IMR-90 (cell line): ENCODE measurements at regions not wholly inside any gene's neighbourhood (a gene's known extent, or its start where the extent isn't known, plus 50 kb on each side); places are given as distances from the start of the nearest gene placed in this dataset.

ENCODE experiments used
- ATAC-seq: fragments of 200-7000 bp; cut with Tn5 transposase; 2 replicates; pipeline ENCODE4 v1.9.1; 2020; ENCODE audit warnings: low read depth, mild to moderate bottlenecking, moderate library complexity
- BruUV-seq: library from RNA; stranded (reverse); fragments of 400-500 nt; replicated peaks from 2 replicates; lab custom pipeline; 2021; lab: Mats Ljungman, UMichigan
- CTCF ChIA-PET: fragments of 300-600 bp; formaldehyde crosslinking; extraction: SDS; loops from one replicate; lab custom pipeline; 2021; ENCODE audit warnings: antibody characterized with exemption; lab: Yijun Ruan, JAX
- POLR2A ChIA-PET: fragments of 300-600 bp; sonication (Branson Sonifier 250); formaldehyde crosslinking; loops from one replicate; lab custom pipeline; 2022; ENCODE audit warnings: antibody characterized with exemption; ENCODE audit not compliant: unreplicated experiment; lab: Charles Lee
- DNase-seq: peaks from one replicate; pipeline ENCODE4 v3.0.0; 2013
- H2AFZ ChIP-seq: replicated peaks from 2 replicates; pipeline ENCODE3; 2013; ENCODE audit warnings: low read length, mild to moderate bottlenecking; ENCODE audit not compliant: poor library complexity
- H2AK5ac ChIP-seq: 2 replicates; pipeline ENCODE4 v1.6.1; 2013; ENCODE audit warnings: low read depth, low read length, inconsistent platforms
- H2AK9ac ChIP-seq: replicated peaks from 2 replicates; pipeline ENCODE3; 2013; ENCODE audit warnings: mild to moderate bottlenecking, low read depth, low read length, moderate library complexity; ENCODE audit not compliant: poor library complexity
- H2BK120ac ChIP-seq: 2 replicates; pipeline ENCODE4 v1.6.1; 2013; ENCODE audit warnings: low read depth, low read length, inconsistent platforms
- H2BK15ac ChIP-seq: 3 replicates; pipeline ENCODE4 v1.6.1; 2013; ENCODE audit warnings: low read depth, low read length, inconsistent platforms
- H2BK20ac ChIP-seq: 2 replicates; pipeline ENCODE4 v1.6.1; 2013; ENCODE audit warnings: low read depth, mild to moderate bottlenecking, inconsistent platforms, low read length, moderate library complexity
- H2BK5ac ChIP-seq: 2 replicates; pipeline ENCODE4 v1.6.1; 2013; ENCODE audit warnings: mild to moderate bottlenecking, low read depth, low read length, inconsistent platforms; ENCODE audit not compliant: poor library complexity, severe bottlenecking
- H3K14ac ChIP-seq: replicated peaks from 2 replicates; pipeline ENCODE4 v1.6.1; 2013; ENCODE audit warnings: low read depth, low read length, inconsistent platforms
- H3K18ac ChIP-seq: 2 replicates; pipeline ENCODE4 v1.6.1; 2013; ENCODE audit warnings: low read depth, low read length, control low read depth
- H3K23ac ChIP-seq: 2 replicates; pipeline ENCODE4 v1.6.1; 2013; ENCODE audit warnings: low read depth, low read length, inconsistent platforms
- H3K27ac ChIP-seq: 2 replicates; pipeline ENCODE4 v1.5.1; 2013; ENCODE audit warnings: mild to moderate bottlenecking, control low read depth, low read length; ENCODE audit not compliant: insufficient read depth
- H3K27me3 ChIP-seq: 2 replicates; pipeline ENCODE4 v1.6.1; 2013; ENCODE audit warnings: low read length; ENCODE audit not compliant: control insufficient read depth, insufficient read depth
- H3K36me3 ChIP-seq: 2 replicates; pipeline ENCODE4 v1.6.1; 2013; ENCODE audit warnings: low read length, mixed read lengths; ENCODE audit not compliant: control insufficient read depth, insufficient read depth
- H3K4ac ChIP-seq: 2 replicates; pipeline ENCODE4 v1.6.1; 2013; ENCODE audit warnings: low read depth, low read length, inconsistent platforms
- H3K4me1 ChIP-seq: 2 replicates; pipeline ENCODE4 v1.6.1; 2013; ENCODE audit warnings: low read length, mixed read lengths; ENCODE audit not compliant: control insufficient read depth, insufficient read depth
- H3K4me2 ChIP-seq: 2 replicates; pipeline ENCODE4 v1.6.1; 2013; ENCODE audit warnings: low read depth, mild to moderate bottlenecking, control low read depth, low read length, moderate library complexity
- H3K4me3 ChIP-seq: 2 replicates; pipeline ENCODE4 v1.5.1; 2013; ENCODE audit warnings: low read depth, mild to moderate bottlenecking, control low read depth, low read length, moderate library complexity; ENCODE audit not compliant: insufficient read depth
- H3K56ac ChIP-seq: 2 replicates; pipeline ENCODE4 v1.6.1; 2013; ENCODE audit warnings: low read length, inconsistent platforms; ENCODE audit not compliant: insufficient read depth; ENCODE audit errors: extremely low read depth
- H3K79me1 ChIP-seq, 2 experiments: 2 replicates each; pipeline ENCODE4 v1.6.1; 2013; ENCODE audit warnings: low read length in 2 of 2, inconsistent platforms in 1 of 2, low read depth in 1 of 2
- H3K9ac ChIP-seq: 2 replicates; pipeline ENCODE4 v1.6.1; 2013; ENCODE audit warnings: low read depth, low read length, control low read depth
- H3K9me1 ChIP-seq: 2 replicates; pipeline ENCODE4 v1.6.1; 2013; ENCODE audit warnings: low read length, inconsistent platforms; ENCODE audit not compliant: insufficient read depth
- H3K9me3 ChIP-seq: 2 replicates; pipeline ENCODE4 v1.6.1; 2013; ENCODE audit warnings: low read length; ENCODE audit not compliant: control insufficient read depth, insufficient read depth
- H4K20me1 ChIP-seq: 2 replicates; pipeline ENCODE4 v1.6.1; 2013; ENCODE audit warnings: low read length, inconsistent platforms; ENCODE audit not compliant: insufficient read depth
- H4K5ac ChIP-seq: 2 replicates; pipeline ENCODE4 v1.6.1; 2013; ENCODE audit warnings: mild to moderate bottlenecking, low read depth, low read length, control low read depth
- H4K8ac ChIP-seq, 2 experiments: 2 replicates each; pipeline ENCODE4 v1.6.1; 2013; ENCODE audit warnings: low read depth in 2 of 2, low read length in 2 of 2, control low read depth in 1 of 2, inconsistent platforms in 1 of 2
- H4K91ac ChIP-seq: 2 replicates; pipeline ENCODE4 v1.6.1; 2013; ENCODE audit warnings: low read depth, low read length, inconsistent platforms; ENCODE audit not compliant: insufficient read depth
- CHD1 ChIP-seq: IDR thresholded peaks from 2 replicates; pipeline ENCODE4 v1.6.1; 2012; ENCODE audit warnings: low read depth, low read length, improper control_type of control experiment
- ELK1 ChIP-seq: fragments of 150-350 bp; IDR thresholded peaks from 2 replicates; pipeline ENCODE4 v1.6.1; 2016; ENCODE audit warnings: low read depth, mild to moderate bottlenecking, low read length, moderate library complexity, borderline replicate concordance
- FOS ChIP-seq: fragments of 150-350 bp; IDR thresholded peaks from 2 replicates; pipeline ENCODE4 v1.6.1; 2016; ENCODE audit warnings: low read depth, low read length
- NFE2L2 ChIP-seq: fragments of 150-350 bp; IDR thresholded peaks from 2 replicates; pipeline ENCODE4 v1.6.1; 2016; ENCODE audit warnings: low read depth, mild to moderate bottlenecking, low read length
- RAD21 ChIP-seq: IDR thresholded peaks from 2 replicates; pipeline ENCODE4 v1.6.1; 2012; ENCODE audit warnings: low read length, improper control_type of control experiment
- RCOR1 ChIP-seq: IDR thresholded peaks from 2 replicates; pipeline ENCODE4 v1.6.1; 2012; ENCODE audit warnings: mild to moderate bottlenecking, low read length, improper control_type of control experiment; ENCODE audit not compliant: insufficient replicate concordance
- WGBS, 2 experiments: methylation state at CpG; one replicate each; pipeline versions ENCODE4 v1.1.5 to v1.1.7; 2013; ENCODE audit warnings: missing lambda C conversion rate in 2 of 2; ENCODE audit not compliant: insufficient read length in 1 of 2; ENCODE audit errors: extremely low coverage in 2 of 2; 5-methylcytosine and 5-hydroxymethylcytosine counted together
- dilution Hi-C: fragments of 300-500 bp; cut with HindIII; formaldehyde crosslinking; loops from one replicate; pipeline ENCODE4 v1.14.3; 2018; ENCODE audit warnings: low sequenced_read_pairs; ENCODE audit not compliant: unreplicated experiment
- in situ Hi-C: fragments of 300-500 bp; cut with MboI; formaldehyde crosslinking; loops from 3 replicates; pipeline ENCODE4 v1.14.3; 2019; ENCODE audit warnings: low sequenced_read_pairs, inconsistent platforms, mixed read lengths
- intact Hi-C: fragments of 100-400 bp; cut with micrococcal nuclease; formaldehyde crosslinking; loops from 2 replicates; pipeline ENCODE4 v1.10.0; 2022
- TF ChIP-seq, protein P1 (sequence below): fragments of 150-350 bp; IDR thresholded peaks from 2 replicates; pipeline ENCODE4 v1.6.1; 2017; ENCODE audit warnings: mild to moderate bottlenecking, antibody characterized with exemption, low read length, low read depth

DNA sequence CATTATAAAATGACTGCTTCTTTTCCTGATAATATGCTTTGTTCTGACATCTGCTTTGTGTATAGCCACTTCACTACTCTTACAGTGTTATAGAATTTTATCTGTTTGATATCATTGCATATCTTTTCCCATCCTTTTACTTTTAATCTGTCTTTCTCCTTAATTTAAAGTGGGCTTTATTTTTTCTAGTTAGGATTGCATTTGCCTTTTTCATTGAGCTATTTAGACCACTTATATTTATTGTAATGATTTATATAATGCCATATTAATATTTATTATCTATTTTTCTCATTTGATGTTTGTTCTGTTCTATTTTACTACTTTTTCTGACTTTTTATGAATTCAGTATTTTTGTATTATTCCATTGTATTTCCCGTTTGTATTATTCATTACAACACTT lies 758.7 kb downstream of the TMEM182 start:
- ChIA-PET CTCF (no interaction called here), POLR2A (no interaction called here)
- H3K4me3 ChIP-seq = no peak overlapping the region
- no peak for TF ChIP-seq CHD1
- no peak for TF ChIP-seq ELK1
- TF ChIP-seq RCOR1 = no peak
- TF ChIP-seq RAD21 = no peak
- TF ChIP-seq FOS = no peak
- TF ChIP-seq NFE2L2 = no peak
- TF ChIP-seq, protein P1, sequence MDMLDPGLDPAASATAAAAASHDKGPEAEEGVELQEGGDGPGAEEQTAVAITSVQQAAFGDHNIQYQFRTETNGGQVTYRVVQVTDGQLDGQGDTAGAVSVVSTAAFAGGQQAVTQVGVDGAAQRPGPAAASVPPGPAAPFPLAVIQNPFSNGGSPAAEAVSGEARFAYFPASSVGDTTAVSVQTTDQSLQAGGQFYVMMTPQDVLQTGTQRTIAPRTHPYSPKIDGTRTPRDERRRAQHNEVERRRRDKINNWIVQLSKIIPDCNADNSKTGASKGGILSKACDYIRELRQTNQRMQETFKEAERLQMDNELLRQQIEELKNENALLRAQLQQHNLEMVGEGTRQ = no peak
- ATAC-seq (no peak), DNase-seq (no peak)
- H2AK5ac ChIP-seq = no peak overlapping the region
- no peak overlapping the region for H3K4ac ChIP-seq
- H3K56ac ChIP-seq = no peak overlapping the region
- no peak overlapping the region for H2AK9ac ChIP-seq
- no CpG with 5 or more reads among the region's 1 CpG for WGBS, 2 experiments
- no peak overlapping the region for H4K5ac ChIP-seq
- no peak overlapping the region for H4K8ac ChIP-seq
- no peak overlapping the region for H4K91ac ChIP-seq
- no peaks in the 10 kb centered on the region for H3K79me1 ChIP-seq
- no peak overlapping the region for H3K9ac ChIP-seq
- no peaks in the 10 kb centered on the region for H3K9me1 ChIP-seq
- H4K20me1 ChIP-seq = no peaks in the 10 kb centered on the region
- dilution Hi-C loops = no loop called here
- no peak overlapping the region for H3K27ac ChIP-seq
- no peak overlapping the region for H3K23ac ChIP-seq
- no peak overlapping the region for H2BK15ac ChIP-seq
- no peak overlapping the region for H3K4me2 ChIP-seq
- H2AFZ ChIP-seq = no peak overlapping the region
- no peak overlapping the region for H2BK5ac ChIP-seq
- H2BK20ac ChIP-seq = no peak overlapping the region
- no TSS peak for BruUV-seq
- in situ Hi-C loops = no loop called here
- H3K36me3 ChIP-seq = no peaks in the 10 kb centered on the region
- H3K18ac ChIP-seq = no peak overlapping the region
- no peak overlapping the region for H3K14ac ChIP-seq
- H3K9me3 ChIP-seq = no peaks in the 10 kb centered on the region
- H3K27me3 ChIP-seq = no peaks in the 10 kb centered on the region
- intact Hi-C loops = no loop called here
- no peak overlapping the region for H2BK120ac ChIP-seq
- no peaks in the 10 kb centered on the region for H3K4me1 ChIP-seq
